Gastroesophageal sphincter (tissue), 4 donors: ENCODE measurements at regions not wholly inside any gene's neighbourhood (a gene's known extent, or its start where the extent isn't known, plus 50 kb on each side); places are given as distances from the start of the nearest gene placed in this dataset.
"Not testable (repeated sequence)": the region's sequence is repeated elsewhere in the genome, so short reads cannot be mapped to it uniquely, and the experiment has no call there.

ENCODE experiments used
- ATAC-seq: fragments of 150-250 bp; one replicate; pipeline ENCODE4 v1.9.1; 2016; ENCODE audit warnings: mild to moderate bottlenecking, moderate library complexity
- H3K27ac ChIP-seq, 4 donors: fragments of 200-600 bp; sonication (generic) in 3 of 4; 1 replicate in 3 of 4; 2 replicates in 1 of 4; pipeline ENCODE4 v1.5.1; 2016 to 2019
- H3K27me3 ChIP-seq: fragments of 200-600 bp; sonication (generic); one replicate; pipeline ENCODE4 v1.5.1; 2019
- H3K36me3 ChIP-seq, 2 donors: fragments of 200-600 bp; sonication (generic); one replicate each; pipeline ENCODE4 v1.5.1; 2019; ENCODE audit warnings: control low read depth in 1 of 2
- H3K4me1 ChIP-seq, 3 donors: fragments of 200-600 bp; sonication (generic); 1 replicate in 2 of 3; 2 replicates in 1 of 3; pipeline ENCODE4 v1.5.1; 2016 to 2019; ENCODE audit warnings: control low read depth in 2 of 3
- H3K4me3 ChIP-seq, 2 donors: fragments of 200-600 bp; sonication (generic); one replicate each; pipeline ENCODE4 v1.5.1; 2019; ENCODE audit warnings: mild to moderate bottlenecking in 1 of 2, moderate library complexity in 1 of 2
- H3K9me3 ChIP-seq, 3 donors: fragments of 200-600 bp; sonication (generic); one replicate each; pipeline ENCODE4 v1.5.1; 2017 to 2019; ENCODE audit warnings: control low read depth in 2 of 3
- EP300 ChIP-seq: sonication (generic); formaldehyde crosslinking; IDR thresholded peaks from one replicate; pipeline ENCODE4 v1.6.1; 2017; ENCODE audit warnings: antibody characterized with exemption, mild to moderate bottlenecking
- POLR2A ChIP-seq, 2 donors: fragments of 450-650 bp; IDR thresholded peaks; one replicate each; pipeline ENCODE4 v1.6.1; 2017; ENCODE audit warnings: antibody characterized with exemption in 2 of 2, mild to moderate bottlenecking in 2 of 2, moderate library complexity in 1 of 2
- POLR2AphosphoS5 ChIP-seq: sonication (generic); formaldehyde crosslinking; IDR thresholded peaks from one replicate; pipeline ENCODE4 v1.6.1; 2017; ENCODE audit warnings: antibody characterized with exemption
- WGBS, 2 donors: methylation state at CpG; one replicate each; pipeline ENCODE4 v1.1.5; 2018; ENCODE audit warnings: low coverage in 1 of 2; 5-methylcytosine and 5-hydroxymethylcytosine counted together
- TF ChIP-seq, protein P1 (sequence below), 4 experiments: fragments of 200-600 bp in 2 of 4; fragments of 450-650 bp in 2 of 4; sonication (generic) in 1 of 4; IDR thresholded peaks; one replicate each; pipeline ENCODE4 v1.5.1; 2017 to 2019; ENCODE audit warnings: antibody characterized with exemption in 4 of 4, mild to moderate bottlenecking in 2 of 4, moderate library complexity in 2 of 4

- H3K4me3 ChIP-seq = no peak overlapping the region
- no peaks in the 10 kb centered on the region for H3K4me1 ChIP-seq
- H3K27me3 ChIP-seq = no peaks in the 10 kb centered on the region
- H3K27ac ChIP-seq = no peak overlapping the region
- WGBS, 2 donors = 38 to 71% methylated on average over 2 of the region's 2 CpGs
- H3K36me3 ChIP-seq = no peaks in the 10 kb centered on the region
- TF ChIP-seq, protein P1, sequence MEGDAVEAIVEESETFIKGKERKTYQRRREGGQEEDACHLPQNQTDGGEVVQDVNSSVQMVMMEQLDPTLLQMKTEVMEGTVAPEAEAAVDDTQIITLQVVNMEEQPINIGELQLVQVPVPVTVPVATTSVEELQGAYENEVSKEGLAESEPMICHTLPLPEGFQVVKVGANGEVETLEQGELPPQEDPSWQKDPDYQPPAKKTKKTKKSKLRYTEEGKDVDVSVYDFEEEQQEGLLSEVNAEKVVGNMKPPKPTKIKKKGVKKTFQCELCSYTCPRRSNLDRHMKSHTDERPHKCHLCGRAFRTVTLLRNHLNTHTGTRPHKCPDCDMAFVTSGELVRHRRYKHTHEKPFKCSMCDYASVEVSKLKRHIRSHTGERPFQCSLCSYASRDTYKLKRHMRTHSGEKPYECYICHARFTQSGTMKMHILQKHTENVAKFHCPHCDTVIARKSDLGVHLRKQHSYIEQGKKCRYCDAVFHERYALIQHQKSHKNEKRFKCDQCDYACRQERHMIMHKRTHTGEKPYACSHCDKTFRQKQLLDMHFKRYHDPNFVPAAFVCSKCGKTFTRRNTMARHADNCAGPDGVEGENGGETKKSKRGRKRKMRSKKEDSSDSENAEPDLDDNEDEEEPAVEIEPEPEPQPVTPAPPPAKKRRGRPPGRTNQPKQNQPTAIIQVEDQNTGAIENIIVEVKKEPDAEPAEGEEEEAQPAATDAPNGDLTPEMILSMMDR (IDR thresholded peaks at IDR 0.05) = no peak
- no peak for TF ChIP-seq EP300
- TF ChIP-seq POLR2A (IDR thresholded peaks at IDR 0.05) = no peak
- H3K9me3 ChIP-seq = no peaks in the 10 kb centered on the region
- ATAC-seq = peak; percentile 65
Observed at GRCh38 chr7:113198226-113198625, 79.9 kb upstream of the SMIM30 start.

DNA sequence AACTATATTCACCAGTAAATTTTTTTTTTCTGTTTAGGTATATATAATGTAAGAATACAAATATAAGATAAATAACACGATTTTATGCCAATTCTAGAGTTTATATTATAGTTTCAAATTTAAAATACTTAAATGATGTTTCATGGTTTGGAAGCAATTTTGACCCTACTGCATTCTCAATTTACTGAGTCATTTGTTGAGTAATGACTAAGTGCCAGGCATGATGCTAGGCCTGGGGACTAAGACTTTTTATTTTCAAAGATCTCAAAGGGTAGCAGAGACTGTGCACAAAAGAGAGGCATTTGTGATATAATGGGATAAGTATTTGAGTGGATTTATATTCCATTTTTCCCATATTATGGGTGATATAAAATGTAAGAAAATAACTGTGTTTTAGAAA, 78.9 kb upstream of the SMIM30 start:
- Histone ChIP-seq H3K27ac (no peak overlapping the region), H3K4me1 (no peaks in the 10 kb centered on the region), H3K9me3 (no peaks in the 10 kb centered on the region), H3K27me3 (no peaks in the 10 kb centered on the region), H3K4me3 (no peak overlapping the region), H3K36me3 (no peaks in the 10 kb centered on the region)
- 21 to 38% methylated on average over 1 of the region's 1 CpG for WGBS, 2 donors
- ATAC-seq = no peak
- TF ChIP-seq, protein P1 (IDR thresholded peaks at IDR 0.05) = no peak
- TF ChIP-seq EP300 (no peak), POLR2A (IDR thresholded peaks at IDR 0.05) (no peak), POLR2AphosphoS5 (no peak)

DNA sequence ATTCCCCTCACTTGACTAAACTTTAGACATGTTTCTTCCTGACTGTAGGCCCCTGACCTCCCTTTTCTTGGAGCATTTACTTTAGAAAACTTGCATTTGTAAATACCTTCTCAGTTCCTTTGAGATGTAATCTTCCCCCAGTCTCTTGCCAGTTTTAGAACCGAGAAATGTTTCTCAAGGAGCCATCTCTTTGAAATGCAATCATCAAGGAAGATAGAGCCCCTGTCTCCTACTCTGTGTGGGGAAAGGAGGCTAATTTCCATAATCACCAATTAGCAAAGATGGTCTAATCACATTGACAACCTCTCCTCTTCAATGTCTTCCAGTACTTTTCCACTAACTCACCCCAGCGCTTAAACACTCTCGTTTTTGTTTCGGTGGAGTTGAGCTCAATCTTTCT, 70.0 kb upstream of the SMIM30 start:
- H3K27me3 ChIP-seq = no peaks in the 10 kb centered on the region
- WGBS, 2 donors = 61 to 64% methylated on average over 4 of the region's 4 CpGs
- H3K36me3 ChIP-seq = no peaks in the 10 kb centered on the region
- H3K9me3 ChIP-seq = no peaks in the 10 kb centered on the region
- no peaks in the 10 kb centered on the region for H3K4me1 ChIP-seq
- H3K4me3 ChIP-seq = no peak overlapping the region
- H3K27ac ChIP-seq = no peak overlapping the region
- no peak for ATAC-seq
- TF ChIP-seq, protein P1 (IDR thresholded peaks at IDR 0.05) = no peak
- no peak for TF ChIP-seq EP300
- no peak for TF ChIP-seq POLR2A (IDR thresholded peaks at IDR 0.05)
- TF ChIP-seq POLR2AphosphoS5 = no peak

DNA sequence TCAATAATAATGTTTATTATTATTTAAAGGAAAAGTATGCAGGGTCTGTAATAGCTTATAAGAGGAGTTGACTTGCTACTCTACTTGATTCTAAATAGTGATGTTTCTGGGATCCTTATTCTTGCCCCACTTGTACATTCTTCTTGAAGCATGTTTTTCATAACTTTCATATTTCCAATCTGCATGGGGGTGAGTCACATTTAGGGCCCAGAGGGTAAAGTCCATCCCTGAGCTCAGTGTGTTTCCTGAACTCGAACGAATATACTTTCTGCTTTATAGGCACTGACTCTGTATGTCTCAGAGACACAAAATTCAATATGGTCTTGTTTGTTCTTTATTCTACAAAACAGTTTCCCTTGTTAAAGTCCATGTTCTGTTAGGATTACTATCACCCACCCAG, 61.0 kb upstream of the SMIM30 start:
- 87 to 98% methylated on average over 2 of the region's 2 CpGs for WGBS, 2 donors
- TF ChIP-seq, protein P1 (IDR thresholded peaks at IDR 0.05) = no peak
- no peak for TF ChIP-seq POLR2A (IDR thresholded peaks at IDR 0.05)
- TF ChIP-seq POLR2AphosphoS5 = no peak
- TF ChIP-seq EP300 = no peak

DNA sequence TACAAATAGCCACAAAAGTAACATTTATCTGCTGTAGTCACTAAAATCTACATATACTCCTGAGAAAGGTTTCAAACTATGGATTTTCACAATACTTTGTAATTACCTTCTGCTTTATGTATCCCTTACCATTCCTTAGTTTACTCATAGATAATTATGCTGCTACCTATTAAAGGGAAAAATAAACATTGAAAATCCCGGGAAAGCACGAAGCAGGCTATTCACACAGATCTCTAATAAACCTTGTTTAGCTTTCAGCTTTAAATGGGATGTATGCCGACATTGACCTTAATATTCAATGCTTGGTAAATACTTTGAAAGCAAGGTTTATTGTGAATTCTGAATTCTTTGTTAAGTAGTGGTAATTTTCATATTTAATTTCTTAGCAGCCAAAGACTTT, 58.5 kb upstream of the SMIM30 start:
- H3K4me1 ChIP-seq = no peaks in the 10 kb centered on the region
- H3K9me3 ChIP-seq = no peaks in the 10 kb centered on the region
- 68 to 91% methylated on average over 3 of the region's 3 CpGs for WGBS, 2 donors
- no peak overlapping the region for H3K27ac ChIP-seq
- no peaks in the 10 kb centered on the region for H3K36me3 ChIP-seq
- no peak for ATAC-seq
- H3K4me3 ChIP-seq = no peak overlapping the region
- H3K27me3 ChIP-seq = no peaks in the 10 kb centered on the region
- TF ChIP-seq EP300 (no peak), POLR2AphosphoS5 (no peak), POLR2A (IDR thresholded peaks at IDR 0.05) (no peak)
- TF ChIP-seq, protein P1 (IDR thresholded peaks at IDR 0.05) = no peak

More for the DNA sequence above, 61.0 kb upstream of the SMIM30 start:
- no peaks in the 10 kb centered on the region for H3K27me3 ChIP-seq
- no peak for ATAC-seq
- no peaks in the 10 kb centered on the region for H3K9me3 ChIP-seq
- no peaks in the 10 kb centered on the region for H3K36me3 ChIP-seq
- no peaks in the 10 kb centered on the region for H3K4me1 ChIP-seq
- no peak overlapping the region for H3K27ac ChIP-seq
- no peak overlapping the region for H3K4me3 ChIP-seq

GRCh38 chr7:113176180-113176579, 57.8 kb upstream of the SMIM30 start:
- H3K4me3 ChIP-seq, H3K4me1 ChIP-seq, H3K27me3 ChIP-seq: not testable (repeated sequence)

More at GRCh38 chr7:113176180-113176579, 57.8 kb upstream of the SMIM30 start:
- not testable (repeated sequence) for H3K36me3 ChIP-seq, ATAC-seq, H3K27ac ChIP-seq, H3K9me3 ChIP-seq
